ENCODE measurements at regions not wholly inside any gene's neighbourhood (a gene's known extent, or its start where the extent isn't known, plus 50 kb on each side); places are given as distances from the start of the nearest gene placed in this dataset.

DNA sequence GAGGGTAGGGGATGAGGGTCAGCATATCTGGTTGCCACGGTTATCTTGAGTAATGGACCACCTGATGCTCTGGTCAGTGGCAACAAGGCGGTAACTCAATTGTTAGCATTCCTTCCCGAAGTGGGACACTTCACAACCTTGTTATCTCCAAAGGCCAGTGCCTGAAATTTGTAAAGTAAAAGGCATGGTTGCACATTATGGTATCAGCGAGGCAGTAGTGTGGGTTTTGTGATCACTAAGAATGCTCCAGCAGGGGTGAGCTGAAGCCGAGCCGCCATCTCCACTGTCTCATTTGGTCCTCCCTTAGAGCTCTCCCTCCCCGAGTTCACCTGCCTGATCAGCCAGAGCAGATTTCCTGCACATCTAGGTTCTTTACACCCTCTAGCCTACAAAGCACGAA lies 50.5 kb upstream of the LGALSL start:
- H3K9me3 ChIP-seq, result no peaks in the 10 kb centered on the region
- no peaks in the 10 kb centered on the region for H3K27me3 ChIP-seq
- H3K27ac ChIP-seq, result peak overlapping the region; percentile 1 to 84 (median 75)
- WGBS, 2 donors (ENCODE audit: low coverage in 1 of 2), result 73 to 80% methylated on average over 2 to 4 of the region's 8 CpGs
- no peak overlapping the region for H3K4me3 ChIP-seq
- no peaks in the 10 kb centered on the region for H3K36me3 ChIP-seq
- TF ChIP-seq, protein P1, sequence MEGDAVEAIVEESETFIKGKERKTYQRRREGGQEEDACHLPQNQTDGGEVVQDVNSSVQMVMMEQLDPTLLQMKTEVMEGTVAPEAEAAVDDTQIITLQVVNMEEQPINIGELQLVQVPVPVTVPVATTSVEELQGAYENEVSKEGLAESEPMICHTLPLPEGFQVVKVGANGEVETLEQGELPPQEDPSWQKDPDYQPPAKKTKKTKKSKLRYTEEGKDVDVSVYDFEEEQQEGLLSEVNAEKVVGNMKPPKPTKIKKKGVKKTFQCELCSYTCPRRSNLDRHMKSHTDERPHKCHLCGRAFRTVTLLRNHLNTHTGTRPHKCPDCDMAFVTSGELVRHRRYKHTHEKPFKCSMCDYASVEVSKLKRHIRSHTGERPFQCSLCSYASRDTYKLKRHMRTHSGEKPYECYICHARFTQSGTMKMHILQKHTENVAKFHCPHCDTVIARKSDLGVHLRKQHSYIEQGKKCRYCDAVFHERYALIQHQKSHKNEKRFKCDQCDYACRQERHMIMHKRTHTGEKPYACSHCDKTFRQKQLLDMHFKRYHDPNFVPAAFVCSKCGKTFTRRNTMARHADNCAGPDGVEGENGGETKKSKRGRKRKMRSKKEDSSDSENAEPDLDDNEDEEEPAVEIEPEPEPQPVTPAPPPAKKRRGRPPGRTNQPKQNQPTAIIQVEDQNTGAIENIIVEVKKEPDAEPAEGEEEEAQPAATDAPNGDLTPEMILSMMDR (IDR thresholded peaks at IDR 0.05), result no peak
- TF ChIP-seq POLR2AphosphoS5 (IDR thresholded peaks at IDR 0.05), result no peak
- TF ChIP-seq POLR2A (IDR thresholded peaks at IDR 0.05), result no peak
- TF ChIP-seq EP300 (IDR thresholded peaks at IDR 0.05), result no peak
- ATAC-seq, result no peak
- H3K4me1 ChIP-seq, result peaks cover 0 to 41% (median 25%) of the 10 kb centered on the region in 3 donors

GRCh38 chr2:64404002-64404731 lies 49.8 kb upstream of the LGALSL start:
- WGBS, 2 donors (ENCODE audit: low coverage in 1 of 2), result 7 to 12% methylated on average over 5 to 9 of the region's 9 CpGs
- Histone ChIP-seq H3K27ac (peak overlapping the region; percentile 16 to 84 (median 75)), H3K4me3 (peak overlapping the region in 1 of 2 donors; percentile 1), H3K9me3 (no peaks in the 10 kb centered on the region), H3K4me1 (peaks cover 0 to 41% (median 25%) of the 10 kb centered on the region in 3 donors), H3K27me3 (no peaks in the 10 kb centered on the region), H3K36me3 (no peaks in the 10 kb centered on the region)
- ATAC-seq, result peak; percentile 88
- TF ChIP-seq, protein P1 (IDR thresholded peaks at IDR 0.05), result no peak
- peak; percentile 87 for TF ChIP-seq POLR2AphosphoS5 (IDR thresholded peaks at IDR 0.05)

Small RNA genes in the stretch of these regions (small RNA-seq; reads per million reads assigned to genes)
- gene AC012368.3 (0 reads per million in 4 donors), gene MIR4433B (0 reads per million in 4 donors)

Data from gastroesophageal sphincter (tissue), 4 donors.